Peyer's patch (tissue), 4 donors: ENCODE measurements at regions not wholly inside any gene's neighbourhood (a gene's known extent, or its start where the extent isn't known, plus 50 kb on each side); places are given as distances from the start of the nearest gene placed in this dataset.

ENCODE experiments used
- POLR2A ChIP-seq, 2 donors: fragments of 450-650 bp; IDR thresholded peaks; one replicate each; pipeline ENCODE4 v1.5.1; 2017; ENCODE audit warnings: antibody characterized with exemption in 2 of 2, mild to moderate bottlenecking in 2 of 2, moderate library complexity in 2 of 2
- TF ChIP-seq, protein P1 (sequence below), 6 experiments: fragments of 450-650 bp in 4 of 6; fragments of 200-600 bp in 2 of 6; sonication (generic) in 1 of 6; IDR thresholded peaks; one replicate each; pipeline ENCODE4 v1.5.1; 2017 to 2019; ENCODE audit warnings: antibody characterized with exemption in 6 of 6, mild to moderate bottlenecking in 3 of 6, moderate library complexity in 1 of 6

DNA sequence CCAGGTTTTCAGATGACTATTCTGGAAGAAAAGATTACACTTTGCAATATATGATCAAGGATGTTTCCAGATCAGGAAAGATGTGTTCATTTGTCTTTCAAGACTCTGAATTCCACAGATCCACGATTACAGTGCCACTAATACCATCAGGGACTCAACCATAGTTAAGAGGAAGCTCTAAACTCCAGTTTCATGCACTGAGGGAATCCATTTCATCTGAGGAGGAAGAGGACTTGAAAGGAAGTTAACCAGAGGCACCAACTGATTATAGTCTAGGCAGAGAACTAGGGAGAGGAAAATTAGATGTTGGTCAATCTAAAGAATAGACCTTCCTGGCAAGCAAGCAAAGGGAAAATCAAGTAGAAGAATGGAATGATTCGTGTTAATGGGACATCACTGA, 218.3 kb upstream of the PRDM1 start:
- TF ChIP-seq, protein P1, sequence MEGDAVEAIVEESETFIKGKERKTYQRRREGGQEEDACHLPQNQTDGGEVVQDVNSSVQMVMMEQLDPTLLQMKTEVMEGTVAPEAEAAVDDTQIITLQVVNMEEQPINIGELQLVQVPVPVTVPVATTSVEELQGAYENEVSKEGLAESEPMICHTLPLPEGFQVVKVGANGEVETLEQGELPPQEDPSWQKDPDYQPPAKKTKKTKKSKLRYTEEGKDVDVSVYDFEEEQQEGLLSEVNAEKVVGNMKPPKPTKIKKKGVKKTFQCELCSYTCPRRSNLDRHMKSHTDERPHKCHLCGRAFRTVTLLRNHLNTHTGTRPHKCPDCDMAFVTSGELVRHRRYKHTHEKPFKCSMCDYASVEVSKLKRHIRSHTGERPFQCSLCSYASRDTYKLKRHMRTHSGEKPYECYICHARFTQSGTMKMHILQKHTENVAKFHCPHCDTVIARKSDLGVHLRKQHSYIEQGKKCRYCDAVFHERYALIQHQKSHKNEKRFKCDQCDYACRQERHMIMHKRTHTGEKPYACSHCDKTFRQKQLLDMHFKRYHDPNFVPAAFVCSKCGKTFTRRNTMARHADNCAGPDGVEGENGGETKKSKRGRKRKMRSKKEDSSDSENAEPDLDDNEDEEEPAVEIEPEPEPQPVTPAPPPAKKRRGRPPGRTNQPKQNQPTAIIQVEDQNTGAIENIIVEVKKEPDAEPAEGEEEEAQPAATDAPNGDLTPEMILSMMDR (IDR thresholded peaks at IDR 0.05): no peak
- no peak for TF ChIP-seq POLR2A (IDR thresholded peaks at IDR 0.05)
